DND-41 (cell line): ENCODE measurements at regions not wholly inside any gene's neighbourhood (a gene's known extent, or its start where the extent isn't known, plus 50 kb on each side); places are given as distances from the start of the nearest gene placed in this dataset.
"Not testable (repeated sequence)": the region's sequence is repeated elsewhere in the genome, so short reads cannot be mapped to it uniquely, and the experiment has no call there.

Experiments used
- ATAC-seq: fragments of 200-7000 bp; cut with Tn5 transposase; 3 replicates; pipeline ENCODE4 v1.9.1; 2021; ENCODE audit warnings: low read depth; ENCODE audit not compliant: insufficient read depth
- DNase-seq: peaks from one replicate; pipeline ENCODE4 v3.0.0-alpha.2; 2020
- H2AFZ ChIP-seq: 2 replicates; pipeline ENCODE4 v1.6.0; 2012; ENCODE audit warnings: low read depth, low read length
- H3K27ac ChIP-seq: 2 replicates; pipeline ENCODE4 v1.5.1; 2012; ENCODE audit warnings: low read length, inconsistent platforms
- H3K27me3 ChIP-seq: fragments of 200-600 bp; sonication (generic); 2 replicates; pipeline ENCODE4 v1.6.0; 2012; ENCODE audit warnings: low read length, mild to moderate bottlenecking, inconsistent platforms; ENCODE audit not compliant: insufficient read depth, poor library complexity
- H3K36me3 ChIP-seq: 2 replicates; pipeline ENCODE4 v1.5.1; 2012; ENCODE audit warnings: low read length, inconsistent platforms; ENCODE audit not compliant: insufficient read depth
- H3K4me1 ChIP-seq: 2 replicates; pipeline ENCODE4 v1.5.1; 2012; ENCODE audit warnings: mild to moderate bottlenecking, low read length; ENCODE audit not compliant: insufficient read depth
- H3K4me2 ChIP-seq: 2 replicates; pipeline ENCODE4 v1.6.0; 2012; ENCODE audit warnings: mild to moderate bottlenecking, moderate library complexity, low read length, inconsistent platforms; ENCODE audit not compliant: insufficient read depth
- H3K4me3 ChIP-seq, 2 experiments: fragments of 200-600 bp in 1 of 2; shearing (Covaris generic) in 1 of 2; 2 replicates each; pipeline ENCODE4 v1.5.1; 2012 to 2016; ENCODE audit warnings: inconsistent platforms in 2 of 2, low read length in 2 of 2, mild to moderate bottlenecking in 2 of 2, low read depth in 1 of 2, moderate library complexity in 1 of 2
- H3K79me2 ChIP-seq: 2 replicates; pipeline ENCODE4 v1.6.0; 2012; ENCODE audit warnings: low read length, inconsistent platforms; ENCODE audit not compliant: insufficient read depth
- H3K9ac ChIP-seq: 2 replicates; pipeline ENCODE4 v1.6.0; 2012; ENCODE audit warnings: low read depth, mild to moderate bottlenecking, inconsistent platforms, low read length, moderate library complexity
- H3K9me3 ChIP-seq: 2 replicates; pipeline ENCODE4 v1.5.1; 2012; ENCODE audit warnings: low read length, moderate library complexity, mild to moderate bottlenecking, inconsistent platforms; ENCODE audit not compliant: insufficient read depth, severe bottlenecking
- H4K20me1 ChIP-seq: 2 replicates; pipeline ENCODE4 v1.6.0; 2012; ENCODE audit warnings: low read length; ENCODE audit not compliant: insufficient read depth
- EZH2 ChIP-seq: IDR thresholded peaks from 3 replicates; pipeline ENCODE4 v1.6.1; 2012; ENCODE audit warnings: borderline replicate concordance, low read depth, mild to moderate bottlenecking, moderate library complexity, low read length, inconsistent platforms; ENCODE audit not compliant: severe bottlenecking
- TF ChIP-seq, protein P1 (sequence below): IDR thresholded peaks from 2 replicates; pipeline ENCODE4 v1.5.1; 2012; ENCODE audit warnings: borderline replicate concordance, low read length, moderate library complexity, mild to moderate bottlenecking; ENCODE audit not compliant: poor library complexity, severe bottlenecking; ENCODE audit errors: extremely low read depth

DNA sequence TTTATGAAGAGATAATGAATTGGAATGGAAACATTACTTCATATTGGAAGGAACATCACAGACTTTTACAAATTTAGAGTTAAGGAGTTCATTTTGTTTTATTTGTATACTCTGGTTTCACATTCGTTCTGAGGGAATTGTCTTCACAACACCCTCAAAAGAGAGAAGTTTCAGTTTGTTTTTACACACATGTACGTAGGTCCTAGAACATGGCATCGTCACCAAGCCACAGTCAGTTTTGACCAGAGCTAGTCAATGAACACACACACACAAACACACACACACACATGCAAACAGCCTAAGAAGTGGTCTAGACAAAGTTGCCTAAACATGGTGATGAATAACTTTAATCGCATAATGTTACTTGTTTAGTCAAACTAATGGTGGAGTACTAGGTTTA, 427.9 kb upstream of the BCHE start:
- Histone ChIP-seq H3K36me3 (no peaks in the 10 kb centered on the region), H3K4me1 (no peaks in the 10 kb centered on the region), H4K20me1 (no peaks in the 10 kb centered on the region), H3K27ac (no peak overlapping the region), H3K4me3 (no peak overlapping the region), H3K4me2 (no peak overlapping the region), H2AFZ (no peak overlapping the region), H3K9ac (no peak overlapping the region), H3K9me3 (no peaks in the 10 kb centered on the region), H3K79me2 (no peaks in the 10 kb centered on the region), H3K27me3 (no peaks in the 10 kb centered on the region)
- DNase-seq (no peak), ATAC-seq (no peak)
- TF ChIP-seq EZH2 = no peak
- TF ChIP-seq, protein P1, sequence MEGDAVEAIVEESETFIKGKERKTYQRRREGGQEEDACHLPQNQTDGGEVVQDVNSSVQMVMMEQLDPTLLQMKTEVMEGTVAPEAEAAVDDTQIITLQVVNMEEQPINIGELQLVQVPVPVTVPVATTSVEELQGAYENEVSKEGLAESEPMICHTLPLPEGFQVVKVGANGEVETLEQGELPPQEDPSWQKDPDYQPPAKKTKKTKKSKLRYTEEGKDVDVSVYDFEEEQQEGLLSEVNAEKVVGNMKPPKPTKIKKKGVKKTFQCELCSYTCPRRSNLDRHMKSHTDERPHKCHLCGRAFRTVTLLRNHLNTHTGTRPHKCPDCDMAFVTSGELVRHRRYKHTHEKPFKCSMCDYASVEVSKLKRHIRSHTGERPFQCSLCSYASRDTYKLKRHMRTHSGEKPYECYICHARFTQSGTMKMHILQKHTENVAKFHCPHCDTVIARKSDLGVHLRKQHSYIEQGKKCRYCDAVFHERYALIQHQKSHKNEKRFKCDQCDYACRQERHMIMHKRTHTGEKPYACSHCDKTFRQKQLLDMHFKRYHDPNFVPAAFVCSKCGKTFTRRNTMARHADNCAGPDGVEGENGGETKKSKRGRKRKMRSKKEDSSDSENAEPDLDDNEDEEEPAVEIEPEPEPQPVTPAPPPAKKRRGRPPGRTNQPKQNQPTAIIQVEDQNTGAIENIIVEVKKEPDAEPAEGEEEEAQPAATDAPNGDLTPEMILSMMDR = no peak

DNA sequence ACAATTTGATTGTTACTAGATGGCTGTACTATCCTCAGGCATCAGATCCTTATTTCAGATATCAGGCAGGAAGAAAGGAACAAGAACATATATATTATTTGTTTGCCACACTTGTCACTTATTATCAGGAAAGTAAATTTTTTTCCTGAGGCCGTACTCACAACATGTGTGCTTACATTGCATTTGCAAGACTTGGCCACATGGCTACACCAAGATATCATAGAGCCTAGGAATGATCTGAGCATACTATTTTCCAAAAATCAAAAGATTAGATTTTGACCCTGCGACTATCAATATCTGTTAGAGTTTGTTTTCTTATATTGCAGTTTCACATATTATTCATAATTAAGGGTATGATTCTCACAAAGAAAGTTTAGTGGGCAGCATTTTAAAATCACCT, 426.2 kb upstream of the BCHE start:
- Histone ChIP-seq H3K4me2 (no peak overlapping the region), H3K27ac (no peak overlapping the region), H3K9me3 (no peaks in the 10 kb centered on the region), H3K4me1 (no peaks in the 10 kb centered on the region), H2AFZ (no peak overlapping the region), H3K79me2 (no peaks in the 10 kb centered on the region), H3K36me3 (no peaks in the 10 kb centered on the region), H4K20me1 (no peaks in the 10 kb centered on the region), H3K4me3 (no peak overlapping the region), H3K9ac (no peak overlapping the region), H3K27me3 (no peaks in the 10 kb centered on the region)
- ATAC-seq (no peak), DNase-seq (no peak)
- TF ChIP-seq, protein P1 = no peak
- TF ChIP-seq EZH2 = no peak

DNA sequence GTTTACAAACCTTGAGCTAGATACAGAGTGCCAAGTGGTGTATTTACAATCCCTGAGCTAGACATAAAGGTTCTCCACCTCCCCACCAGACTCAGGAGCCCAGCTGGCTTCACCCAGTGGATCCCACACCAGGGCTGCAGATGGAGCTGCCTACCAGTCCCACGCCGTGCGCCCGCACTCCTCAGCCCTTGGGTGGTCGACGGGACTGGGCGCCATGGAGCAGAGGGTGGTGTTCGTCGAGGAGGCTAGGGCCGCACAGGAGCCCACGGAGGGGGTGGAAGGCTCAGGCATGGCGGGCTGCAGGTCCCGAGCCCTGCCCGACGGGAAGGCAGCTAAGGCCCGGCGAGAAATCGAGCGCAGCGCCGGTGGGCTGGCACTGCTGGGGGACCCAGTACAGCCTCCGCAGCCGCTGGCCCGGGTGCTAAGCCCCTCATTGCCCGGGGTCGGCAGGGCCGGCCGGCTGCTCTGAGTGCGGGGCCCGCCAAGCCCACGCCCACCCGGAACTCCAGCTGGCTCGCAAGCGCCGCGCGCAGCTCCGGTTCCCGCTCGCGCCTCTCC, 421.1 kb upstream of the BCHE start:
- not testable (repeated sequence) for ATAC-seq, DNase-seq, H4K20me1 ChIP-seq, H3K4me3 ChIP-seq, H2AFZ ChIP-seq, H3K9ac ChIP-seq, H3K36me3 ChIP-seq, H3K9me3 ChIP-seq, H3K4me2 ChIP-seq, H3K27ac ChIP-seq, H3K79me2 ChIP-seq, H3K27me3 ChIP-seq, H3K4me1 ChIP-seq

DNA sequence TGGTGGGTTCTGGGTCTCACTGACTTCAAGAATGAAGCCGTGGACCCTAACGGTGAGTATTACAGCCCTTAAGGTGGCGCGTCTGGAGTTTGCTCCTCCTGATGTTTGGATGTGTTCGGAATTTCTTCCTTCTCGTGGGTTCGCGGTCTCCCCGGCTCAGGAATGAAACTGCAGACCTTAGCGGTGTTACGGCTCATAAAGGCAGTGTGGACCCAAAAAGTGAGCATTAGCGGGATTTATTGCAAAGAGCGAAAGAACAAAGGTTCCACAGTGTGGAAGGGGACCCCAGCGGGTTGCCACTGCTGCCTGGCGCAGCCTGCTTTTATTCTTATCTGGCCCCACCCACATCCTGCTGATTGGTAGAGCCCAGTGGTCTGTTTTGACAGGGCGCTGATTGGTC, 420.5 kb upstream of the BCHE start:
- Histone ChIP-seq H3K4me2 (no peak overlapping the region), H3K4me1 (no peaks in the 10 kb centered on the region), H3K36me3 (no peaks in the 10 kb centered on the region), H3K4me3 (no peak overlapping the region), H3K9ac (no peak overlapping the region), H2AFZ (no peak overlapping the region), H3K27ac (no peak overlapping the region), H3K9me3 (no peaks in the 10 kb centered on the region), H3K27me3 (no peaks in the 10 kb centered on the region), H3K79me2 (no peaks in the 10 kb centered on the region), H4K20me1 (no peaks in the 10 kb centered on the region)
- TF ChIP-seq, protein P1 = no peak
- TF ChIP-seq EZH2 = no peak
- DNase-seq = no peak
- no peak for ATAC-seq
